ENCODE measurements at regions not wholly inside any gene's neighbourhood (a gene's known extent, or its start where the extent isn't known, plus 50 kb on each side); places are given as distances from the start of the nearest gene placed in this dataset.

DNA sequence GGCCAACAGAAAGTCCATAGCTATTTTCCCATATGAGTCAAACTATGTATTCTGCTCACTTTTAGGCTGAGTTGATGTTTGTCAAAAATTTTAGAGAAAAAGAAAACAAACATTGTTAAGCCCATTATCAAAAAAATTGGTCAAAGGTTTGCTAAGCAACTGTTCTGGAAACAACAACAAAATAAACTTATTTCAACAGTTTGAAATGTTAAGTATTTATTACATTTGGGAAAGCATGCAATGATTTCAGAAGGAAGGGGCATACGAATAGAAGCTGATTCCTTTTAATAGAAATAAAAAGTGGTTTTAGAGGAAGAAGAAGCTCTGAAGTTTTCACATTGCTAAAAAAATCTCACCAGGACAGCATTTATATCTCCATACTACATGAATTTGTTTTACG is 1837.5 kb upstream of the CELF4 start:
- Histone ChIP-seq H3K27me3 (no peaks in the 10 kb centered on the region), H3K4me3 (no peak overlapping the region), H3K27ac (no peak overlapping the region), H3K9me3 (no peaks in the 10 kb centered on the region), H3K4me1 (no peaks in the 10 kb centered on the region), H3K36me3 (no peaks in the 10 kb centered on the region)
- intact Hi-C loops (cut with DNase I; ENCODE audit: low total_unique reads), result no loop called here
- no peak for DNase-seq (ENCODE audit: low spot score in 2 of 2)
- TF ChIP-seq POLR2AphosphoS5 (IDR thresholded peaks at IDR 0.05) (no peak), POLR2A (IDR thresholded peaks at IDR 0.05) (no peak)
- TF ChIP-seq, protein P1, sequence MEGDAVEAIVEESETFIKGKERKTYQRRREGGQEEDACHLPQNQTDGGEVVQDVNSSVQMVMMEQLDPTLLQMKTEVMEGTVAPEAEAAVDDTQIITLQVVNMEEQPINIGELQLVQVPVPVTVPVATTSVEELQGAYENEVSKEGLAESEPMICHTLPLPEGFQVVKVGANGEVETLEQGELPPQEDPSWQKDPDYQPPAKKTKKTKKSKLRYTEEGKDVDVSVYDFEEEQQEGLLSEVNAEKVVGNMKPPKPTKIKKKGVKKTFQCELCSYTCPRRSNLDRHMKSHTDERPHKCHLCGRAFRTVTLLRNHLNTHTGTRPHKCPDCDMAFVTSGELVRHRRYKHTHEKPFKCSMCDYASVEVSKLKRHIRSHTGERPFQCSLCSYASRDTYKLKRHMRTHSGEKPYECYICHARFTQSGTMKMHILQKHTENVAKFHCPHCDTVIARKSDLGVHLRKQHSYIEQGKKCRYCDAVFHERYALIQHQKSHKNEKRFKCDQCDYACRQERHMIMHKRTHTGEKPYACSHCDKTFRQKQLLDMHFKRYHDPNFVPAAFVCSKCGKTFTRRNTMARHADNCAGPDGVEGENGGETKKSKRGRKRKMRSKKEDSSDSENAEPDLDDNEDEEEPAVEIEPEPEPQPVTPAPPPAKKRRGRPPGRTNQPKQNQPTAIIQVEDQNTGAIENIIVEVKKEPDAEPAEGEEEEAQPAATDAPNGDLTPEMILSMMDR (IDR thresholded peaks at IDR 0.05), result no peak

- DNase-seq (ENCODE audit: low spot score in 2 of 2), result no peak
- no peak for TF ChIP-seq POLR2AphosphoS5 (IDR thresholded peaks at IDR 0.05)
- no peak for TF ChIP-seq POLR2A (IDR thresholded peaks at IDR 0.05)
- TF ChIP-seq, protein P1 (IDR thresholded peaks at IDR 0.05), result no peak
- intact Hi-C loops (cut with DNase I; ENCODE audit: low total_unique reads), result no loop called here
Measured at GRCh38 chr18:39399662-39400061, 1834.1 kb upstream of the CELF4 start.

GRCh38 chr18:39396168-39396567 is 1830.6 kb upstream of the CELF4 start:
- no peak overlapping the region for H3K27ac ChIP-seq
- H3K4me1 ChIP-seq, result no peaks in the 10 kb centered on the region
- DNase-seq (ENCODE audit: low spot score in 2 of 2), result no peak
- intact Hi-C loops (cut with DNase I; ENCODE audit: low total_unique reads), result no loop called here
- H3K9me3 ChIP-seq, result peaks cover 0 to 18% of the 10 kb centered on the region in 2 donors
- no peaks in the 10 kb centered on the region for H3K27me3 ChIP-seq
- TF ChIP-seq, protein P1 (IDR thresholded peaks at IDR 0.05), result no peak
- no peak overlapping the region for H3K4me3 ChIP-seq
- H3K36me3 ChIP-seq, result no peaks in the 10 kb centered on the region

More at GRCh38 chr18:39399662-39400061, 1834.1 kb upstream of the CELF4 start:
- no peaks in the 10 kb centered on the region for H3K36me3 ChIP-seq
- H3K27ac ChIP-seq, result no peak overlapping the region
- H3K4me1 ChIP-seq, result no peaks in the 10 kb centered on the region
- peaks cover 0 to 4% of the 10 kb centered on the region in 2 donors for H3K9me3 ChIP-seq
- H3K4me3 ChIP-seq, result no peak overlapping the region
- H3K27me3 ChIP-seq, result no peaks in the 10 kb centered on the region

- DNase-seq (ENCODE audit: low spot score in 2 of 2), result no peak
- H3K27ac ChIP-seq, result no peak overlapping the region
- TF ChIP-seq POLR2AphosphoS5 (IDR thresholded peaks at IDR 0.05), result no peak
- no peak for TF ChIP-seq POLR2A (IDR thresholded peaks at IDR 0.05)
- TF ChIP-seq, protein P1 (IDR thresholded peaks at IDR 0.05), result no peak
Measured at GRCh38 chr18:39389800-39390379, 1824.3 kb upstream of the CELF4 start.

DNA sequence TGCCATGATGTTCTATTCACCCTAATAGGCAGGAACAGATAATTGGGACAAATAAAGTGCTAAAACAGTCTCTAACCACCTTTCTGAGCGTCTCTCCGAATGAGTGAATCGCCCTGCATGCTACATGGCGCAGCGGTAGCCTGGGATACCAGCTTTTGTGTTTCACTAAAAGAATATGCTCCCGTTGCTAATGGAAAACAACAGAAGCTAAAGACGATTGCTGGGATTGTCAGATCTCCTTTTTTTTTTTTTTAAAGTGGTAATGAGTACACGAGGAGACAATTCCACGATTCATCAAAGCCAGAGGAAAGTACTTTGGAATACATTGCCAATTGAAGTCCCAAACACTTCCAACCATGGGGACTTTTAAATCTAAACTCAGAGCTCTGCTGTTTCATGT is 1815.3 kb upstream of the CELF4 start:
- no peak for DNase-seq (ENCODE audit: low spot score in 2 of 2)
- no peaks in the 10 kb centered on the region for H3K4me1 ChIP-seq
- intact Hi-C loops (cut with DNase I; ENCODE audit: low total_unique reads), result no loop called here
- H3K9me3 ChIP-seq, result no peaks in the 10 kb centered on the region
- TF ChIP-seq POLR2A (IDR thresholded peaks at IDR 0.05), result no peak
- TF ChIP-seq, protein P1 (IDR thresholded peaks at IDR 0.05), result no peak
- no peak for TF ChIP-seq POLR2AphosphoS5 (IDR thresholded peaks at IDR 0.05)
- H3K4me3 ChIP-seq, result no peak overlapping the region
- H3K27me3 ChIP-seq, result no peaks in the 10 kb centered on the region
- H3K36me3 ChIP-seq, result no peaks in the 10 kb centered on the region
- H3K27ac ChIP-seq, result no peak overlapping the region

More at GRCh38 chr18:39389800-39390379, 1824.3 kb upstream of the CELF4 start:
- Histone ChIP-seq H3K9me3 (peaks cover 0 to 16% of the 10 kb centered on the region in 2 donors), H3K27me3 (no peaks in the 10 kb centered on the region), H3K4me3 (no peak overlapping the region), H3K4me1 (no peaks in the 10 kb centered on the region), H3K36me3 (no peaks in the 10 kb centered on the region)
- intact Hi-C loops (cut with DNase I; ENCODE audit: low total_unique reads), result no loop called here
